A549 (cell line): ENCODE measurements at regions not wholly inside any gene's neighbourhood (a gene's known extent, or its start where the extent isn't known, plus 50 kb on each side); places are given as distances from the start of the nearest gene placed in this dataset.
A peak's percentile ranks its signal among the peaks of the same experiment; 100 is the strongest.

Source experiments
- ATAC-seq, 2 experiments: fragments of 200-7000 bp in 1 of 2; fragments of >200 bp in 1 of 2; cut with Nextera tagmentation in 1 of 2; cut with Tn5 transposase in 1 of 2; 3 replicates each; pipeline versions ENCODE4 v1.8.0 to v1.9.1; 2018 to 2020; ENCODE audit warnings: mild to moderate bottlenecking in 1 of 2, moderate library complexity in 1 of 2
- CTCF ChIA-PET: fragments of 300-600 bp; sonication (Branson Sonifier 250); formaldehyde crosslinking; extraction: SDS; loops from one replicate; lab custom pipeline; 2021; ENCODE audit warnings: antibody characterized with exemption, inconsistent platforms; lab: Yijun Ruan, JAX
- POLR2A ChIA-PET: fragments of 350-600 bp; formaldehyde crosslinking; extraction: SDS; loops from one replicate; lab custom pipeline; 2021; ENCODE audit warnings: antibody characterized with exemption, inconsistent platforms; lab: Yijun Ruan, JAX
- DNase-seq, 2 experiments: peaks; one replicate each; pipeline versions ENCODE4 v3.0.0 to v3.0.0-alpha.2; 2011 to 2016; ENCODE audit warnings: low read depth in 1 of 2, low spot score in 1 of 2
- FAIRE-seq: peaks from 2 replicates; lab custom pipeline; 2011; peaks lifted over from hg19 to GRCh38; lab: Jason Lieb, UNC
- H3K27ac ChIP-seq, 2 experiments: fragments of >200 bp; sonication (Bioruptor Twin); formaldehyde crosslinking; 3 replicates each; pipeline ENCODE4 v1.5.1; 2016 to 2017
- H3K4me1 ChIP-seq: fragments of >200 bp; sonication (Bioruptor Twin); formaldehyde crosslinking; 3 replicates; pipeline ENCODE4 v1.6.1; 2016
- H3K4me2 ChIP-seq: fragments of >200 bp; sonication (Bioruptor Twin); formaldehyde crosslinking; 3 replicates; pipeline ENCODE4 v1.6.1; 2016
- H3K4me3 ChIP-seq: fragments of >200 bp; sonication (Bioruptor Twin); formaldehyde crosslinking; 3 replicates; pipeline ENCODE4 v1.5.1; 2016
- H3K9me3 ChIP-seq: fragments of >200 bp; sonication (Bioruptor Twin); formaldehyde crosslinking; 3 replicates; pipeline ENCODE4 v1.6.1; 2016
- CBX8 ChIP-seq: fragments of 200-600 bp; sonication (generic); IDR thresholded peaks from 2 replicates; pipeline ENCODE4 v1.6.1; 2016
- CHD4 ChIP-seq: fragments of 200-600 bp; sonication (generic); IDR thresholded peaks from 2 replicates; pipeline ENCODE4 v1.6.1; 2016; ENCODE audit warnings: antibody characterized with exemption, mild to moderate bottlenecking, borderline replicate concordance
- CTCF ChIP-seq: fragments of >200 bp; sonication (Bioruptor Twin); formaldehyde crosslinking; IDR thresholded peaks from 3 replicates; pipeline ENCODE4 v1.5.1; 2016
- E2F6 ChIP-seq: IDR thresholded peaks from 2 replicates; pipeline ENCODE4 v1.6.1; 2012; ENCODE audit warnings: low read depth, borderline replicate concordance
- EP300 ChIP-seq, 2 experiments: fragments of >200 bp; sonication (Bioruptor Twin); formaldehyde crosslinking; IDR thresholded peaks; 2 replicates in 1 of 2; 3 replicates in 1 of 2; pipeline ENCODE4 v1.6.1; 2016 to 2017
- ESRRA ChIP-seq: fragments of 150-350 bp; IDR thresholded peaks from 2 replicates; pipeline ENCODE4 v1.6.1; 2014; ENCODE audit warnings: mild to moderate bottlenecking, low read length, borderline replicate concordance
- FOSB ChIP-seq: fragments of 250-450 bp; sonication (Bioruptor Pico); IDR thresholded peaks from 2 replicates; pipeline ENCODE4 v1.5.0; 2020; ENCODE audit warnings: mild to moderate bottlenecking, moderate library complexity
- GATA3 ChIP-seq: IDR thresholded peaks from 2 replicates; pipeline ENCODE4 v1.6.1; 2012; ENCODE audit warnings: borderline replicate concordance
- HDAC2 ChIP-seq: fragments of 200-600 bp; sonication (generic); IDR thresholded peaks from 2 replicates; pipeline ENCODE4 v1.6.1; 2016
- HES2 ChIP-seq: fragments of >200 bp; sonication (Bioruptor Twin); formaldehyde crosslinking; IDR thresholded peaks from 2 replicates; pipeline ENCODE4 v1.6.1; 2016
- HEYL ChIP-seq: fragments of 250-450 bp; sonication (Bioruptor Pico); IDR thresholded peaks from 2 replicates; pipeline ENCODE4 v1.8.0; 2021; ENCODE audit warnings: mild to moderate bottlenecking, moderate library complexity
- HOXB5 ChIP-seq: fragments of 250-450 bp; sonication (Bioruptor Pico); IDR thresholded peaks from 2 replicates; pipeline ENCODE4 v1.5.0; 2020; ENCODE audit warnings: mild to moderate bottlenecking, moderate library complexity
- JUN ChIP-seq, 2 experiments: fragments of >200 bp; sonication (Bioruptor Twin); formaldehyde crosslinking; IDR thresholded peaks; 2 replicates in 1 of 2; 3 replicates in 1 of 2; pipeline ENCODE4 v1.6.1; 2016 to 2017
- KDM1A ChIP-seq: fragments of 200-600 bp; sonication (generic); IDR thresholded peaks from 2 replicates; pipeline ENCODE4 v1.6.1; 2016; ENCODE audit warnings: low read depth, mild to moderate bottlenecking
- MAX ChIP-seq: IDR thresholded peaks from 2 replicates; pipeline ENCODE4 v1.6.1; 2012
- NFE2L2 ChIP-seq: fragments of 150-350 bp; conservative IDR thresholded peaks from 2 replicates; pipeline ENCODE4 v1.6.1; 2014; ENCODE audit warnings: low read length
- NR3C1 ChIP-seq: fragments of >200 bp; sonication (Bioruptor Twin); formaldehyde crosslinking; IDR thresholded peaks from 3 replicates; pipeline ENCODE4 v1.6.1; 2017
- PBX3 ChIP-seq: IDR thresholded peaks from 2 replicates; pipeline ENCODE4 v1.6.1; 2012
- POLR2A ChIP-seq: IDR thresholded peaks from 2 replicates; pipeline ENCODE4 v1.6.1; 2012; ENCODE audit warnings: mild to moderate bottlenecking, low read length
- RAD21 ChIP-seq, 2 experiments: fragments of >200 bp in 1 of 2; sonication (Bioruptor Twin) in 1 of 2; formaldehyde crosslinking in 1 of 2; IDR thresholded peaks in 1 of 2; conservative IDR thresholded peaks in 1 of 2; 2 replicates in 1 of 2; 3 replicates in 1 of 2; pipeline ENCODE4 v1.6.1; 2012 to 2018; ENCODE audit warnings: inconsistent platforms in 1 of 2
- RARB ChIP-seq: fragments of 250-450 bp; sonication (Bioruptor Pico); IDR thresholded peaks from 2 replicates; pipeline ENCODE4 v1.8.0; 2021; ENCODE audit warnings: mild to moderate bottlenecking, moderate library complexity
- RCOR1 ChIP-seq: fragments of 150-350 bp; IDR thresholded peaks from 2 replicates; pipeline ENCODE4 v1.6.1; 2014; ENCODE audit warnings: antibody characterized with exemption, low read length, low read depth
- RFX5 ChIP-seq: fragments of 450-650 bp; IDR thresholded peaks from 2 replicates; pipeline ENCODE4 v1.7.1; 2014; ENCODE audit warnings: antibody characterized with exemption, mild to moderate bottlenecking, moderate library complexity
- SMC3 ChIP-seq: fragments of >200 bp; sonication (Bioruptor Twin); formaldehyde crosslinking; IDR thresholded peaks from 3 replicates; pipeline ENCODE4 v1.6.1; 2018; ENCODE audit warnings: inconsistent platforms
- TP53 ChIP-seq: fragments of 250-450 bp; sonication (Bioruptor Pico); IDR thresholded peaks from 2 replicates; pipeline ENCODE4 v1.5.0; 2021; ENCODE audit warnings: mild to moderate bottlenecking, moderate library complexity
- USF2 ChIP-seq: fragments of 450-650 bp; IDR thresholded peaks from 2 replicates; pipeline ENCODE4 v1.6.1; 2014; ENCODE audit warnings: antibody characterized with exemption
- ZFP36 ChIP-seq: fragments of 450-650 bp; IDR thresholded peaks from 2 replicates; pipeline ENCODE4 v1.6.1; 2014; ENCODE audit warnings: borderline replicate concordance; ENCODE audit not compliant: partially characterized antibody
- WGBS: methylation state at CpG from one replicate; pipeline ENCODE4 v1.1.6; 2017; ENCODE audit errors: missing lambda C conversion rate; 5-methylcytosine and 5-hydroxymethylcytosine counted together

DNA sequence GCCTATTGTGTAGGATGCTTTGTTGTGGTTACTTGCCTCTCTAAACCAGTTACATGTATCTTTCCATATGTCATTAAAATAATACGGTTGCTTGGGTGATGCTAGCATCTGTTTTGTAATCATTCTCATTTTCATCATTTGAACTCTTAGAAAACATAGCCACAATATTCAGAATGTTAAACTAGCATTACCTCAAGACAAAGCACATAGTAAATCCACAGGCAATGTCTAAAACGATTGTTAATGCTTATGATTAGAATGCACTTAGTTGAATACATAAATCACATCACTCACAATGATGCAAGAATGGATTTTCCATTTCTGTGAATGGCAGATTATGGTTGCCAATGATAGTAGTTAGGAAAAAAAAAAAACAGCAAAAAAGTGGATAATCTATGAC, 110.0 kb upstream of the NAALADL2 start:
- FAIRE-seq (no peak), ATAC-seq (no peak), DNase-seq (no peak)
- H3K4me2 ChIP-seq = no peak overlapping the region
- H3K4me3 ChIP-seq = no peak overlapping the region
- ChIA-PET CTCF (no interaction called here), POLR2A (no interaction called here)
- 46% methylated on average over 2 of the region's 2 CpGs for WGBS
- no peaks in the 10 kb centered on the region for H3K4me1 ChIP-seq
- no peak overlapping the region for H3K27ac ChIP-seq
- TF ChIP-seq POLR2A = no peak
- no peak for TF ChIP-seq CBX8
- TF ChIP-seq HDAC2 = no peak
- TF ChIP-seq GATA3 = no peak
- no peak for TF ChIP-seq SMC3
- H3K9me3 ChIP-seq = no peaks in the 10 kb centered on the region

DNA sequence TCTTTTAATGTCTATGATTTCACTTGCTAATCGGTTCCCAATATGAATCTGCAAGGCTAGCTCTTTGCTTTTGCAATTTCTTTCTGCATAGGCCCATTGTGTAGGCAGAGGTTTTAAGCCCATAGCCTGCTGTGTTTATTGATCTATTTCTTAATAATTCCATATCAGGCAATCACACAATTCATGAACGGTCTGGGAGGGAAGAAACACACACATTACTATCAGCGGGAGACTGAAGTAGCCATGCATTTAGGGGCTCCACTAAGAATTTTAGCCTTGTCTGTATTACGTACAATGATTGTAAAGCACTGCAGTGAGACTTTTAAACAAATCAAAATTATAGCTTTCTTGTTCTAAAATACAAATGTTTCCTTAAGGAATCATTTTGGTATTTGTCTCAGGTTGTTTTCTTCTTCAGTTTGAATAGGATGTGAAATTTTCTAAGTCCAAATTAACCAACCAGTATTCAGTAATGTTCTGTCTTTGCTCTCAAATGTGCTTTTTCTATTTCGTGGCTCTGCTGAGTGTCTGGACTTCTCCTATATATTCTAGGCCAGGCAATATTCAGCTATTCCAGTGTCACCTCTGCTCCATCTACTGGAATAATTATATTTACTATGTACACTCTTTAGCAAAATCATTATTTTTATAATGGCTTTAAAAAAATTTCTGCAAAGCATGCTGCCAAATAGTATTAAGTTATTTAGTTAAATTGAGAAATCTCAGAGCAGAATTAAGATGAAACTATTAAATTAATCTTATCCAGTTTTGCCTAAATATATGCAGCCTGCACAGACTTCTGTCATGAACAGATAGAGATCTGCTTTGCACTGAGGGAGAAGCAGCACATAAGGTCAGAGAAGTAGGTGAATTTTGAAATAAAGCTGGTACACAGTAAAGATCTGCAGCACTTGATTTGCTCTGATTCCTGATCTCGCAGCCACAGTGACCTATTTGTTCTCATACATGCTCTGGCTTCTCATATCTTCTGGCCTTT, 103.0 kb upstream of the NAALADL2 start:
- H3K27ac ChIP-seq = no peak overlapping the region
- FAIRE-seq = no peak
- H3K4me3 ChIP-seq = no peak overlapping the region
- TF ChIP-seq NR3C1 = no peak
- no peaks in the 10 kb centered on the region for H3K4me1 ChIP-seq
- no peak for DNase-seq
- H3K4me2 ChIP-seq = no peak overlapping the region
- ATAC-seq = no peak
- no peaks in the 10 kb centered on the region for H3K9me3 ChIP-seq
- CTCF ChIA-PET = no interaction called here
- POLR2A ChIA-PET = no interaction called here
- WGBS = 34% methylated on average over 6 of the region's 6 CpGs

- no peak for ATAC-seq
- FAIRE-seq = no peak
- H3K4me1 ChIP-seq = no peaks in the 10 kb centered on the region
- TF ChIP-seq HES2 = no peak
- TF ChIP-seq CTCF = no peak
- no peak for TF ChIP-seq E2F6
- TF ChIP-seq HOXB5 = no peak
- TF ChIP-seq EP300 (IDR thresholded peaks at IDR 0.05) = no peak
- no peak for TF ChIP-seq ZFP36
- TF ChIP-seq MAX = no peak
- TF ChIP-seq RAD21 (conservative IDR thresholded peaks at IDR 0.05 in 1 of 2, IDR thresholded peaks at IDR 0.05 in 1 of 2) = no peak
- TF ChIP-seq RCOR1 = no peak
- TF ChIP-seq JUN (IDR thresholded peaks at IDR 0.05) = no peak
- no peak for TF ChIP-seq NR3C1
- TF ChIP-seq FOSB = no peak
- TF ChIP-seq RARB (CRISPR knock-in tag) = no peak
- TF ChIP-seq RFX5 = no peak
- TF ChIP-seq, all 56 proteins: peak for 0
- Histone ChIP-seq H3K4me2 (no peak overlapping the region), H3K9me3 (no peaks in the 10 kb centered on the region), H3K27ac (no peak overlapping the region), H3K4me3 (no peak overlapping the region)
- ChIA-PET CTCF (no interaction called here), POLR2A (no interaction called here)
- DNase-seq = no peak
Measured at GRCh38 chr3:174758943-174759342, 100.2 kb upstream of the NAALADL2 start.

DNA sequence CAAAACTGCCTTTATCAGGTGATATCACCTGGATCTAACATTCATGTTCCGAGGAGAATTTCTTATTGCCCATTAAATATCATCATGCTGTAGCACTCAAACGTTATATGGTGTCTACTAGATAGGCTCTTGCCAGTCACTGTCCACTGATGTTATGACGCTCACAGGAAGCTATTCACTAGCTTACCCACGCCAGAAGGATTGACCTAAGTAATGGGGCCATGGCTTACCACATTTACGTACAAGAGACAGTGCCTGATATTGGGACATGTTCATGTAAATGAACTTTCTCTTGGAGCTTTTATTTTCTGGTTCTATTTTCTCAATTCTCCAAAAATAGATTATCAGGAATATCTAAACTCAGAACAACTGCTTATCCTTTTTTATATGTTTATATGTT, 91.7 kb upstream of the NAALADL2 start:
- no peak overlapping the region for H3K4me2 ChIP-seq
- no peaks in the 10 kb centered on the region for H3K4me1 ChIP-seq
- peak in 1 of 2 experiments; percentile 6 for DNase-seq
- no peak overlapping the region for H3K27ac ChIP-seq
- no peaks in the 10 kb centered on the region for H3K9me3 ChIP-seq
- no peak overlapping the region for H3K4me3 ChIP-seq
- ChIA-PET POLR2A (no interaction called here), CTCF (no interaction called here)
- FAIRE-seq = no peak
- ATAC-seq = no peak
- WGBS = 33% methylated on average over 5 of the region's 5 CpGs
- no peak for TF ChIP-seq E2F6
- no peak for TF ChIP-seq KDM1A
- TF ChIP-seq PBX3 = no peak
- TF ChIP-seq ESRRA = no peak
- no peak for TF ChIP-seq HEYL (CRISPR knock-in tag)
- no peak for TF ChIP-seq TP53
- TF ChIP-seq POLR2A = no peak
- no peak for TF ChIP-seq NFE2L2
- no peak for TF ChIP-seq HDAC2
- no peak for TF ChIP-seq USF2
- no peak for TF ChIP-seq CHD4
